PC-3 (cell line): ENCODE measurements at regions not wholly inside any gene's neighbourhood (a gene's known extent, or its start where the extent isn't known, plus 50 kb on each side); places are given as distances from the start of the nearest gene placed in this dataset.

Source experiments
- CTCF ChIP-seq: fragments of 300-600 bp; sonication (generic); conservative IDR thresholded peaks from 2 replicates; pipeline ENCODE4 v1.5.1; 2017; ENCODE audit warnings: antibody characterized with exemption, low read depth, mild to moderate bottlenecking, low read length
- EZH2phosphoT487 ChIP-seq: fragments of 300-600 bp; sonication (generic); IDR thresholded peaks from 2 replicates; pipeline ENCODE4 v1.6.1; 2018; ENCODE audit warnings: mild to moderate bottlenecking, antibody characterized with exemption, low read length, borderline replicate concordance

DNA sequence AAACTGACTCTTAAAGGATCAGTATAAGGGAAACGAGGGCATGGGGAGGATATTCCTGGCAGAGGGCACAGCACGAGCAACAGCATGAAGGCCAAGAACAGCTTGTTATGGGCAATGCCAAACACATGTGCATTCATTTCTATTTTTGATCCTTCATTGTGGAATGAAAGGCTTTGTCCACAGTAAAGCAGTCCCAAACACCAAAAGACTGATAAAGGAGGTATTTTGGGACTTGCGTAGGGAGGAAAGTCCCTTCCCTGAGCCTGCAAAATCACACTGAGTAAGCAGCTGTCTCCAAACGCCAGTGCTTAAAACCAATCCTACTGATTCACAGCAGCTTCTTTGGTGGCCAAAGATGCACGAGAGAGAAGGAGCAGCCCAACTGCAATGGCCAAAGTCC, 138.2 kb downstream of the UNC5CL start:
- no peak for TF ChIP-seq EZH2phosphoT487
- no peak for TF ChIP-seq CTCF
